K562 (cell line): ENCODE measurements at regions not wholly inside any gene's neighbourhood (a gene's known extent, or its start where the extent isn't known, plus 50 kb on each side); places are given as distances from the start of the nearest gene placed in this dataset.

Experiments
- ATAC-seq: fragments of 200-7000 bp; cut with Tn5 transposase; 3 replicates; pipeline ENCODE4 v1.9.1; 2020; ENCODE audit warnings: moderate library complexity
- BruUV-seq: library from RNA; stranded (reverse); fragments of 400-500 nt; replicated peaks from 2 replicates; lab custom pipeline; 2021; lab: Mats Ljungman, UMichigan
- CTCF ChIA-PET: fragments of 300-600 bp; formaldehyde crosslinking; extraction: SDS; loops from one replicate; lab custom pipeline; 2021; ENCODE audit warnings: low intra/inter-chr PET ratio; lab: Yijun Ruan, JAX
- POLR2A ChIA-PET: fragments of 300-600, 350-650 bp; sonication (Branson Sonifier 250); formaldehyde crosslinking; extraction: SDS; loops from one replicate; lab custom pipeline; 2021; ENCODE audit warnings: antibody characterized with exemption, inconsistent platforms; lab: Yijun Ruan, JAX
- DNase-seq, 4 experiments: peaks; one replicate each; pipeline versions ENCODE4 v3.0.0 to v3.0.0-alpha.2; 2011 to 2018; ENCODE audit warnings: low spot score in 3 of 4, mixed read lengths in 3 of 4; ENCODE audit errors: extremely low read depth in 1 of 4
- FAIRE-seq: peaks from 2 replicates; lab custom pipeline; 2011; peaks lifted over from hg19 to GRCh38; lab: Jason Lieb, UNC
- H2AFZ ChIP-seq: 2 replicates; pipeline ENCODE4 v1.6.0; 2011; ENCODE audit warnings: low read depth, low read length, control low read depth, inconsistent platforms
- H3K27ac ChIP-seq: fragments of 200-600 bp; 3 replicates; pipeline ENCODE4 v1.8.0; 2011; ENCODE audit warnings: low read depth, mild to moderate bottlenecking, control low read depth, inconsistent platforms, low read length, moderate library complexity, mixed read lengths; ENCODE audit errors: extremely low read depth
- H3K27me3 ChIP-seq, 2 experiments: fragments of 300-600 bp in 1 of 2; 2 replicates in 1 of 2; 3 replicates in 1 of 2; pipeline versions ENCODE4 v1.6.0 to v1.8.0; 2011; ENCODE audit warnings: inconsistent platforms in 2 of 2, low read length in 2 of 2, mild to moderate bottlenecking in 1 of 2, mixed read lengths in 1 of 2, moderate library complexity in 1 of 2; ENCODE audit not compliant: control insufficient read depth in 2 of 2, insufficient read depth in 2 of 2
- H3K36me3 ChIP-seq: fragments of 300-600 bp; 3 replicates; pipeline ENCODE4 v1.8.0; 2011; ENCODE audit warnings: mild to moderate bottlenecking, low read length, inconsistent platforms; ENCODE audit not compliant: control insufficient read depth, insufficient read depth
- H3K4me1 ChIP-seq, 2 experiments: fragments of 200-600 bp in 1 of 2; replicated peaks in 1 of 2; 2 replicates in 1 of 2; 3 replicates in 1 of 2; pipeline versions ENCODE4 v1.5.1 to v1.8.0; 2011; ENCODE audit warnings: inconsistent platforms in 2 of 2, low read length in 2 of 2, mild to moderate bottlenecking in 1 of 2, mixed read lengths in 1 of 2, moderate library complexity in 1 of 2; ENCODE audit not compliant: control insufficient read depth in 2 of 2, insufficient read depth in 2 of 2
- H3K4me2 ChIP-seq: 2 replicates; pipeline ENCODE4 v1.6.1; 2011; ENCODE audit warnings: low read length, control low read depth, inconsistent platforms, mixed read lengths; ENCODE audit not compliant: insufficient read depth
- H3K4me3 ChIP-seq: fragments of 200-600 bp; sonication (generic), shearing (Covaris generic); 2 replicates; pipeline ENCODE4 v1.5.1; 2016; ENCODE audit warnings: control low read depth, inconsistent platforms
- H3K79me2 ChIP-seq: fragments of 200-600 bp; 3 replicates; pipeline ENCODE4 v1.8.0; 2011; ENCODE audit warnings: low read length, inconsistent platforms; ENCODE audit not compliant: control insufficient read depth, insufficient read depth
- H3K9ac ChIP-seq, 2 experiments: 2 replicates each; pipeline versions ENCODE4 v1.6.0 to v1.6.1; 2011; ENCODE audit warnings: low read depth in 2 of 2, low read length in 2 of 2, control low read depth in 1 of 2, inconsistent platforms in 1 of 2, mild to moderate bottlenecking in 1 of 2, mixed read lengths in 1 of 2; ENCODE audit not compliant: insufficient read depth in 1 of 2
- H3K9me1 ChIP-seq: one replicate; pipeline ENCODE4 v1.6.0; 2011; ENCODE audit warnings: inconsistent platforms, mild to moderate bottlenecking, low read length, moderate library complexity; ENCODE audit not compliant: control insufficient read depth, insufficient read depth
- H3K9me3 ChIP-seq: replicated peaks from 2 replicates; pipeline ENCODE4 v1.5.1; 2011; ENCODE audit warnings: low read depth, low read length, inconsistent platforms; ENCODE audit not compliant: control insufficient read depth, insufficient read depth
- H4K20me1 ChIP-seq: replicated peaks from 2 replicates; pipeline ENCODE4 v1.6.1; 2011; ENCODE audit warnings: low read length, inconsistent platforms, mixed read lengths; ENCODE audit not compliant: control insufficient read depth, insufficient read depth
- ATF1 ChIP-seq, 2 experiments: fragments of 450-650 bp in 1 of 2; IDR thresholded peaks; 2 replicates each; pipeline ENCODE4 v1.6.1; 2016; ENCODE audit warnings: missing compliant biosample characterization in 1 of 2, missing genetic modification characterization in 1 of 2
- CHCHD3 ChIP-seq: fragments of 250-450 bp; sonication (Bioruptor Pico); IDR thresholded peaks from 2 replicates; pipeline ENCODE4 v2.1.2; 2022; ENCODE audit warnings: mild to moderate bottlenecking
- CTCFL ChIP-seq: IDR thresholded peaks from 2 replicates; pipeline ENCODE4 v1.6.1; 2011; ENCODE audit warnings: borderline replicate concordance, low read depth, mild to moderate bottlenecking, moderate library complexity, low read length; ENCODE audit not compliant: insufficient read depth, poor library complexity, severe bottlenecking
- FOXM1 ChIP-seq, 2 experiments: fragments of 450-650 bp in 1 of 2; sonication (generic) in 1 of 2; formaldehyde crosslinking in 1 of 2; IDR thresholded peaks; 2 replicates each; pipeline versions ENCODE4 v1.6.1 to v1.9.0; 2017 to 2022; ENCODE audit warnings: low read depth in 2 of 2, mild to moderate bottlenecking in 2 of 2, missing genetic modification reagents in 1 of 2, moderate library complexity in 1 of 2
- JUNB ChIP-seq: fragments of 450-650 bp; formaldehyde crosslinking; conservative IDR thresholded peaks from 2 replicates; pipeline ENCODE4 v1.4.0; 2020; ENCODE audit warnings: mild to moderate bottlenecking
- MAFF ChIP-seq: IDR thresholded peaks from 2 replicates; pipeline ENCODE4 v1.6.1; 2012; ENCODE audit warnings: low read length, improper control_type of control experiment
- MAFK ChIP-seq: IDR thresholded peaks from 2 replicates; pipeline ENCODE4 v1.6.1; 2011; ENCODE audit warnings: low read length, improper control_type of control experiment
- NCOA1 ChIP-seq: fragments of 450-650 bp; IDR thresholded peaks from 2 replicates; pipeline ENCODE4 v1.6.1; 2016; ENCODE audit warnings: low read depth
- NFE2 ChIP-seq: IDR thresholded peaks from 2 replicates; pipeline ENCODE4 v1.6.1; 2014; ENCODE audit warnings: antibody characterized with exemption, low read depth
- SMC3 ChIP-seq: conservative IDR thresholded peaks from 2 replicates; pipeline ENCODE4 v1.6.1; 2011; ENCODE audit warnings: low read depth, low read length, improper control_type of control experiment; ENCODE audit not compliant: insufficient read depth
- TCF7 ChIP-seq: sonication (generic); IDR thresholded peaks from 2 replicates; pipeline ENCODE4 v1.6.1; 2016; ENCODE audit warnings: antibody characterized with exemption, borderline replicate concordance
- ZBTB12 ChIP-seq: fragments of 250-450 bp; sonication (Bioruptor Pico); IDR thresholded peaks from 2 replicates; pipeline ENCODE4 v1.4.0; 2020
- ZBTB26 ChIP-seq: fragments of 450-650 bp; formaldehyde crosslinking; IDR thresholded peaks from 2 replicates; pipeline ENCODE4 v1.4.0; 2022; ENCODE audit warnings: missing genetic modification characterization
- ZFP36 ChIP-seq: fragments of 150-350 bp; IDR thresholded peaks from 2 replicates; pipeline ENCODE4 v1.6.1; 2018; ENCODE audit warnings: low read length, low read depth; ENCODE audit not compliant: partially characterized antibody
- WGBS: fragments of 100-300 bp; shearing (Covaris generic); methylation state at CpG from one replicate; pipeline ENCODE4 v1.1.6; 2016; ENCODE audit warnings: low coverage, mixed read lengths; ENCODE audit not compliant: insufficient coverage; ENCODE audit errors: missing lambda C conversion rate; 5-methylcytosine and 5-hydroxymethylcytosine counted together
- in situ Hi-C: fragments of 300-500 bp; cut with MboI; formaldehyde crosslinking; loops from 4 replicates; pipeline ENCODE4 v1.15.0; 2018; ENCODE audit warnings: inconsistent platforms, mixed read lengths
- intact Hi-C: fragments of 100-400 bp; cut with micrococcal nuclease; formaldehyde crosslinking; loops from 2 replicates; pipeline ENCODE4 v1.14.2; 2022

GRCh38 chr1:157194731-157195520 is 56.7 kb upstream of the ETV3 start (continued):
- TF ChIP-seq ZBTB12 (CRISPR knock-in tag) (no peak), CHCHD3 (CRISPR knock-in tag) (no peak), NCOA1 (no peak)

GRCh38 chr1:157193702-157194391 is 55.7 kb upstream of the ETV3 start:
- H3K4me3 ChIP-seq = no peak overlapping the region
- no peaks in the 10 kb centered on the region for H3K9me1 ChIP-seq
- DNase-seq (peak; percentile 72 to 83 (median 75)), ATAC-seq (peak; percentile 66), FAIRE-seq (peak; percentile 84)
- 0 out of 2 replicates have a peak overlapping the region, but pooled peaks have one; percentile 12 for H2AFZ ChIP-seq
- no peaks in the 10 kb centered on the region for H3K9me3 ChIP-seq
- no peak overlapping the region for H3K27ac ChIP-seq
- H3K9ac ChIP-seq = peak overlapping the region in 1 of 2 experiments; percentile 55; a peak in 1 of 4 replicates
- H3K36me3 ChIP-seq = no peaks in the 10 kb centered on the region
- no TSS peak for BruUV-seq
- H4K20me1 ChIP-seq = no peaks in the 10 kb centered on the region
- intact Hi-C loops = loop anchor here (1.0 to 5.0 kb wide), 3 partner anchors 183 to 303 kb away; no protein-coding TSS in a partner anchor
- CTCF ChIA-PET = interaction anchor here (0.5 to 4.3 kb wide), 8 partner anchors 113 to 840 kb away, joined by 3 to 35 read pairs (median 4); no protein-coding TSS in a partner anchor
- H3K79me2 ChIP-seq = no peaks in the 10 kb centered on the region
- in situ Hi-C loops = loop anchor here (5.0 kb wide), 1 partner anchor 298 kb away; no protein-coding TSS in a partner anchor
- H3K27me3 ChIP-seq = peaks cover 11 to 31% of the 10 kb centered on the region in 2 experiments; a peak in 4 of 5 replicates
- POLR2A ChIA-PET = no interaction called here
- 13% methylated on average over 20 of the region's 20 CpGs for WGBS
- peaks cover 2 to 11% of the 10 kb centered on the region in 2 experiments; a peak in 1 of 5 replicates for H3K4me1 ChIP-seq
- H3K4me2 ChIP-seq = no peak overlapping the region
- TF ChIP-seq JUNB (CRISPR knock-in tag) = no peak
- TF ChIP-seq NFE2 = no peak
- TF ChIP-seq ATF1 (CRISPR knock-in tag; IDR thresholded peaks at IDR 0.05) = no peak
- no peak for TF ChIP-seq ATF1 (tag; IDR thresholded peaks at IDR 0.05)
- TF ChIP-seq ZBTB26 (CRISPR knock-in tag) = no peak
- TF ChIP-seq TCF7 = no peak
- TF ChIP-seq CTCFL = peak; percentile 53
- TF ChIP-seq FOXM1 (IDR thresholded peaks at IDR 0.05; ENCODE audit: low read depth) = no peak
- no peak for TF ChIP-seq FOXM1 (CRISPR knock-in tag; IDR thresholded peaks at IDR 0.05; ENCODE audit: low read depth)
- TF ChIP-seq ZFP36 = no peak
- no peak for TF ChIP-seq MAFK
- no peak for TF ChIP-seq MAFF
- TF ChIP-seq SMC3 = peak; percentile 90
